Hepatocyte (in vitro differentiated cells): ENCODE measurements at regions not wholly inside any gene's neighbourhood (a gene's known extent, or its start where the extent isn't known, plus 50 kb on each side); places are given as distances from the start of the nearest gene placed in this dataset.
"Not testable (repeated sequence)": the region's sequence is repeated elsewhere in the genome, so short reads cannot be mapped to it uniquely, and the experiment has no call there.

ENCODE experiments used
- CTCF ChIP-seq: fragments of 200-600 bp; sonication (generic); IDR thresholded peaks from 2 replicates; pipeline ENCODE4 v1.5.1; 2016; ENCODE audit warnings: antibody characterized with exemption, mild to moderate bottlenecking; ENCODE audit not compliant: poor library complexity
- EZH2 ChIP-seq: fragments of 200-600 bp; sonication (generic); IDR thresholded peaks from 2 replicates; pipeline ENCODE4 v1.6.1; 2016; ENCODE audit warnings: antibody characterized with exemption, mild to moderate bottlenecking, borderline replicate concordance

- not testable (repeated sequence) for TF ChIP-seq EZH2, CTCF
These were observed 88.2 kb upstream of the SEC22B start for GRCh38 chr1:120264564-120264963.
